HG02884 (cell line): ENCODE measurements at regions not wholly inside any gene's neighbourhood (a gene's known extent, or its start where the extent isn't known, plus 50 kb on each side); places are given as distances from the start of the nearest gene placed in this dataset.

Experiments
- ATAC-seq: cut with Tn5 transposase; IDR thresholded peaks from one replicate; pipeline ENCODE4 v1.9.1; 2021; ENCODE audit warnings: mild to moderate bottlenecking, moderate library complexity; ENCODE audit not compliant: unreplicated experiment

- ATAC-seq = no peak
Observed at GRCh38 chr1:69128204-69128603, 439.5 kb upstream of the LRRC7 start.

GRCh38 chr1:69129538-69129937 is 438.2 kb upstream of the LRRC7 start:
- no peak for ATAC-seq

GRCh38 chr1:69138172-69138571 is 429.6 kb upstream of the LRRC7 start:
- ATAC-seq = no peak

DNA sequence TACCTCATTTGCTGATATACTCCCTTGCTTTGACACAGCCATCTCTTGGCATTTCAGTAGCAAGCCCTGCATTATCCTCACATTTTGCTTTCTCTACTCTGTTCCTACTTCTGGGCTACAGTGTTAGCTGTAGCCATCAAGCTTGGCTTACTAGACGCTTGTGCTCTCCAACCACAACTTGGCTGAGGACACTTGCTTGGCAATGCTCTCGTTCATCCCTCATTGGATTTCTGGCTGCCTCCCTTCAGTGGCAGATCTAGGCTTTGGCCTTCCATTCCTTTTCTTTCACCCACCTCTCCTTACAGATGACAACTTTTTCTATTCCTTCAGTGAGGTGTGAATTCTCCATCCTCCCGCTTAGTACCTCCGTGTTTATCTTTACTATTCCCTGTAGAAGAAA is 428.7 kb upstream of the LRRC7 start:
- ATAC-seq = no peak

DNA sequence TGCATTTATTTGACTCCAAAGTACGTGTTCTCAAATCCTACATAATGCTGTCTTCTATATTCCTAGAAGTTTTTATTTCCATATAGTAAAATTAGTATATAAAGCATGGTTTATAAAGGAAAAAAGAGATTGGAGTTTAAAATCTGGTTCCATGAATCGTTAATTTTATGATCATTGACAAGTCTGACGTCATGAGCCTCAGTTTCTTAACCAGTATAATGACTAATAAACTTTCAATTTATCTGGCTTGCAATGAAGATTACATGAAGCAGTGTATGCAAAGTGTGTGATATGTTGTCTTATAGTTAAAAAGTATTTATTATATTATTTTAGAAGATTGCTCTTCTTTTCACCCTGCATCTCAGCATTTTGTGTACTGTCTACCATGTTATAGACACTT is 421.4 kb upstream of the LRRC7 start:
- ATAC-seq = no peak

DNA sequence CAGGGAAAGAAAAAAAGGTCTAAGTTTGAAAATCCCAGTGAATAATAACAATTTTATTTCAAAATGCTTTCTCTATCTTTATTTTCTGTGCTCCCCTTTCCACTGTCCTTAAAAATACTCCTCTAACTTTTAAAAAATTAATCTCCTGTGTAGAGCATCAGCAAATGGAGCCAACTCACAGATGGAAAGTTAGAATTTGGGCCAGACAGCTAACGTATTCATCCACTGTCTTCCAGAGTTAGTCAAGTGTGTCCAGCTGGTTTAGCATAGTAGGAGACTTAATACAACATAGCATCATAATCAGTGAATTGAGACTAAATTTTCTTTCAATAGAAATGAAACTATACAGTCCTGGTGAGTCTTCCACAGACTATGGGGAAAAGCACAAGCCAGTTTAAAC is 419.0 kb upstream of the LRRC7 start:
- ATAC-seq = no peak

DNA sequence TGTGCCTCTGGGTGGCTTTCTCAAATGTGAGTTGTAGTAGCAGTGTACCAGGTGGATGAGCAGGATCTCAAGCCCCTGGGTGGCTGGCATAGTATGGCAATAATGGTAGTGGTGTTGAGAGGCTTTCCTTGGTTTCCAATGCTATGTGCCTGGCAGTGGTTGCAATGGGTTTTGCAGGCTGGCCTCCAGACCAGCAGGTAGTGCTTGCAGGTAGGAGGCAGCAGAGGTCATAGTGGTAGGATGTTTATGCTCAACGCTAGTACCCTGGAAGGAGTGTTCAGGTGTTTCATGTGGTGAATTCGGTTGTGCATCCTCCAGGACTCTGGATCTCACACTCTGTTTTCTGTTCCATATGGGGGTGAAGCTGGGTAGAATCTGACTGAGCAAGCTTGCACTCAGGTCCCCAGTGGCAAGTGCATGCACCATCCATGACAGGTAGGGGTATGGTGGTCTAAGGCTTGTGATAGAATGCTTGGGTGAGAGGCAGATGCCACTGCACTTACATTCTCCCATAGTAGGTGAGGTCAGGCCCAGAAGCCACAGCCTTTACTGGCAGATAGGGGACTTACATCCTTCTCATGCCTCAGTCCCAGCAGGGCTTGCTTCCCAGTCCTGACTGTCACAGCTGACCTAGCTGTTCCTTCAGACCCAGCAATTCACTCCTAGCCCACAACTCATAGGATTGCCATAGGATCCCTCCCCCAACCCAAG is 410.5 kb upstream of the LRRC7 start:
- no peak for ATAC-seq

DNA sequence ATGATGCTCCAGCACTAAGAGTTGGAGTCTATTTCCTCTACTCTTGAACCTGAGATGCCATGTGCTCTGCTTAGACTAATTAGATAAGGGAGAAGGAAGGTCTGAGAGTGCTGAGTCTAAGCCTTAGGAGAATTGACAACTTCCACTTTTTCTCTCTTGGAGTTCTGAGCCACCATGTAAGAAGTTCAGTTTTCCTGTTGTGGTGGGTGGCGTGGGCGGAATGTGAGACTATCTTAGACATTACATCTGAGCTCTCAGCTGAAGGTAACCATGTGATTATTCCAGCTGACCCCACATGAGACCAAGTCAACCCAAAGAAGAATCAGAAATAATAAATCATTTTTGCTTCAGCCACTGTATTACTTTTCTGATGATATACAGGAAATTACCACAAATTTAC is 404.5 kb upstream of the LRRC7 start:
- ATAC-seq = no peak

GRCh38 chr1:69163779-69164178 is 403.9 kb upstream of the LRRC7 start:
- no peak for ATAC-seq

DNA sequence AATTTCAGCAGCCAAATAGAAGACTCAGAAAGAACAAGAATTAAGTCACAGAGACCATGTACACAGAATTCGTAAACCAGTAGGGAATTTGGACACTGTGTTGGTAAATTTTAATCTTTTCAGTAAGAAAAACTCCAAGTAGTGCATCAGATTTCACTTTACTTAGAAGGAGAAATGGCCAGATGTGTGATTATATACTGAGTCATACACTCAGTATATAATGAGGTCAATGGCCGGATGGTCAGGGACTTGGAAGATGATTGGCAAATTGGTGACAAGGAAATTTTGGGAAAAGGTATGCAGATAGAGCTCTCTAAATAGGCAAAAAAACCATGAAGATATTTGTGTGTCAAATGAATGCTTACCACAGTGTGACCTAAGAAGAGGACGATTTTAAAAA is 399.8 kb upstream of the LRRC7 start:
- ATAC-seq = no peak

- no peak for ATAC-seq
Observed at GRCh38 chr1:69171248-69171647, 396.5 kb upstream of the LRRC7 start.

- ATAC-seq = no peak
Observed at GRCh38 chr1:69172003-69173000, 395.4 kb upstream of the LRRC7 start.

DNA sequence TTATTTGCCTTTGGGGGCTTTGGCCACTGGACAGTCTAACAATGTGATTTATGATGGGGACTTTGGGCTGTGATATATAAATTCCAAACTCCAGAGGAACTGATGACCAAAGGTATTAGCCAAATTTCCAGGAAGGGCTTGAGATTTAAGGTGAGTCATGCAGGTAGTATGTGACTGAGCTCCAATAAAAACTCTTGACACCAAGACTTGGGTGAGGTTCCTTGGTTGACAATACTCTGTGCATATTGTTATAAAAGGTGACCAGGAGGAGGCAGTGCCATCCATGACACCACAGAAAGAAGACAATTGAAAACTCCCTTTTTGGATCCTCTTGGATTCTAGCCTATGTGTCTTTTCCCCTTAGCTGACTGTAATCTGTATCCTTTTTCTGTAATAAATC is 392.7 kb upstream of the LRRC7 start:
- no peak for ATAC-seq

DNA sequence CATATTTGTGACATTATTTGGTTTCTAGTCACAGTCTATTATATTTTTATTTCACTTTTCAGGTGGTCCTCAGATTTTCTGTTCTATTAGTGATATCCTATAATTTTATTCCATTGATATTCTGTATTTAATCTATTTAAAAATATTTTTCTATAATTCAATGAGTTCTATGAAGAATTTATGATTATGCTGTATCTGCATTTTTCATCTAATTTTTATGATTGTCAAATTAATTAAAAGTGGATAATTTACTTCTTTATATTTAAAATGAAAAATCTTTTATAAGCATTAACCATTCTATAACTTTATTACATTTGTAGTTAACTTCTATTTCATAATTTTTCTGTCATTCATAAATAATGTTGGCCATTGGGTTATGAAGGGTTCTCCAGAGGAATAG is 387.4 kb upstream of the LRRC7 start:
- no peak for ATAC-seq

- no peak for ATAC-seq
Observed at GRCh38 chr1:69185378-69185777, 382.3 kb upstream of the LRRC7 start.

DNA sequence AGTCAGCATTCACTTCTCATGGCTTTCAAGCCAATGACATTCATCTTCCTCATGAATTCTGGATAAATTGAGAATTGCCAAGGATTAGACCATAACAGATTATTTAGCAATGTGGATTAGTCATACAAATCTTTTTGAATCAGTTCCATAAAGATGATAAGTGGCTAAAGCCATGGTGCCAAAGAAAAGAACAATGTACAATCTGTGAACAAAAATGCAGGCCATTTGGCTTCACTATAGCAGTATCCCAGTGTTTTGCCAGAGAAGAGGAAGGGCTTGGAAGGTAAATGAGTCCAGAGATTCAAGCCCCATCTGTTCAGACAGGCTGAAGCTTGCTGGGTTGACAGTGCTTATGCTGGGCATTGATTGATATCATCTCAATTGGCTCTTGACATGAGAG is 376.4 kb upstream of the LRRC7 start:
- no peak for ATAC-seq

DNA sequence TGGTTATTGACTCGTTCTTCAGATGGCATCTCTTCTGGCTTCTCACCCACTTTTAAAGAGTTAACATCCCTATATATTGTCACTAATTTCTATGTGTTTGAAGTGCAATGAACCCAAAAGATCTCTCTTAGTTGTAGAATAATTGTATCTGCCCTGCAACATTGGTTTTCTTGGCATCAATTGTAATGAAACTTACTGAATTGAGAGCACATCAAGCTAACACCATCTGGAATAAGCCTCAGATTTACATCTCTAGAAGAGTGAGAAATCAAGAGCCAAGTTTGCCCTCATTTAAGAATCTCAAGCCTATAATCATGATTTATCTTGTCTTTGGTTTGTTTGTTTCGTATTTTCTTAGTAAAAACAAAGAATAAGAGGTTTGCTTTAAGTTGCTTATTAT is 372.6 kb upstream of the LRRC7 start:
- no peak for ATAC-seq

DNA sequence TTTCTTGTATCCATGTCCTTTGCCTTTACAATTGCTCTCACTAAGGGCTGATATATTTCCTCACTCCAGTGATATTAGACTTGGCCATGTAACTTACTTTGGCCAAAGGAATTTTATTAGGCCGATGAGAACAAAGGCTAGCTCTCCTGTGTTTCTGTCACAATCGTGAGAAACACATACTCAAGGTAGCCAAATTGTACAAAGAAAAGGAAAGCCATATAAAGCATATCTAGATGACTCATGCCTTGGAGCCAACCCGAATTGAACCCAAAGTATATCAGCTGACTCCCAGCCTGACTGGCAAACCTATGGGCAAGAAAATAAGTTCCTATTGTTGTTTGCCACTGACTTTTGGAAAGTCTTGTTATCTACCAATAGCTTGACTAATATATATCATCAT is 371.7 kb upstream of the LRRC7 start:
- ATAC-seq = no peak

DNA sequence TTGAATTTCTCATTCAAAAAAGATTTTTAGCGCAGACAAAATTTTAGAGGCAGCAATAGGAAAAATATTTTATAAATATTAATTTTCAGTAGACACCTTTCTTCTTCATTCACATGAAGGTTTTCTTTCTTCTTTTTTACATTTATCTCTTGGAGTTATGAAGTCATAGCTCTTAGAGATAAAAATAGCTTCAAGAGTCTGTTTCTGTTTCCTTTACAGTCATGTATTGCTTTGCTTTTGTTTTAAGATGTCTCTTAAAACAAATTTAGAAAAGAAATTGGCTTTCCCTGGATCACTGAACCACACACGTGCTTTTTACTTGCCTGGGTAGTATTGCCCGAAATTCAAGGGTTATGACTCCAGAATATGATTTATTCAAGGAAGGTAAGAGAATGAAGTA is 369.9 kb upstream of the LRRC7 start:
- no peak for ATAC-seq

DNA sequence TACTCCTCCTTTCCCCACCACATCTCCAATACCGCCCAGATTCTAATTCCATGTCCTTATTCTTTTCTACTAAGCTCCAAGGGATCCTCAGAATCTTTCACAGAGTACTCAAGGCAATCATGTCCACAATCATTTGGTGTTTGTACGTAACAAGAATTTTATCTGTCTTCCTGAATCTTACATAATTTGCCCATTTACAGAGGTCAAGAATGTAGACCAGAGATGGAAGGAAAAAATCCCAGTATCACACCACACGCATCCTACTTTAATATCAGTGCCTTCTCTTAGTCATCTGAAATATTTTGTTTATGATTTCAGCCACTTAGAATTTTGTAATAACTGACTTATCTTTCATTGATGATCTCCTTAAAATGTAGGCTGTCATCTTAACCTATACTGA is 366.0 kb upstream of the LRRC7 start:
- no peak for ATAC-seq

- ATAC-seq = no peak
Observed at GRCh38 chr1:69203166-69203565, 364.6 kb upstream of the LRRC7 start.

GRCh38 chr1:69213644-69214043 is 354.1 kb upstream of the LRRC7 start:
- no peak for ATAC-seq
